Caco-2 (cell line): ENCODE measurements at regions not wholly inside any gene's neighbourhood (a gene's known extent, or its start where the extent isn't known, plus 50 kb on each side); places are given as distances from the start of the nearest gene placed in this dataset.
"Not testable (repeated sequence)": the region's sequence is repeated elsewhere in the genome, so short reads cannot be mapped to it uniquely, and the experiment has no call there.

Source experiments
- BruUV-seq: library from RNA; stranded (reverse); fragments of 400-500 nt; replicated peaks from 2 replicates; lab custom pipeline; 2021; lab: Mats Ljungman, UMichigan
- CTCF ChIA-PET: fragments of 300-600 bp; sonication (Branson Sonifier 250); formaldehyde crosslinking; loops from one replicate; lab custom pipeline; 2022; ENCODE audit warnings: antibody characterized with exemption; lab: Charles Lee
- POLR2A ChIA-PET: fragments of 300-600 bp; sonication (Branson Sonifier 250); formaldehyde crosslinking; loops from one replicate; lab custom pipeline; 2022; ENCODE audit warnings: antibody characterized with exemption; lab: Charles Lee
- DNase-seq, 2 experiments: peaks; one replicate each; pipeline versions ENCODE4 v3.0.0 to v3.0.0-alpha.2; 2020 to 2022
- H3K27me3 ChIP-seq: replicated peaks from 2 replicates; pipeline ENCODE4 v1.6.0; 2011; ENCODE audit warnings: low read length; ENCODE audit not compliant: control insufficient read depth, insufficient read depth
- H3K36me3 ChIP-seq: 2 replicates; pipeline ENCODE4 v1.5.1; 2011; ENCODE audit warnings: low read length; ENCODE audit not compliant: control insufficient read depth, insufficient read depth
- H3K4me1 ChIP-seq: fragments of 250-450 bp; sonication (Bioruptor Pico); 2 replicates; pipeline ENCODE4 v1.5.1; 2020; ENCODE audit warnings: mild to moderate bottlenecking
- H3K4me3 ChIP-seq: 2 replicates; pipeline ENCODE4 v1.5.1; 2011; ENCODE audit warnings: low read depth, mild to moderate bottlenecking, control low read depth, low read length
- H3K9me3 ChIP-seq: fragments of 250-450 bp; sonication (Bioruptor Pico); 2 replicates; pipeline ENCODE4 v1.5.1; 2020; ENCODE audit warnings: mild to moderate bottlenecking, moderate library complexity
- H3K27ac Mint-ChIP-seq: one replicate; pipeline ENCODE4 v1.8.0; 2022; ENCODE audit warnings: mixed read lengths; ENCODE audit not compliant: unreplicated experiment
- H3K27me3 Mint-ChIP-seq: one replicate; pipeline ENCODE4 v1.8.0; 2022; ENCODE audit warnings: mixed read lengths; ENCODE audit not compliant: insufficient read depth, unreplicated experiment
- H3K36me3 Mint-ChIP-seq: one replicate; pipeline ENCODE4 v1.8.0; 2022; ENCODE audit warnings: mild to moderate bottlenecking, mixed read lengths; ENCODE audit not compliant: insufficient read depth, unreplicated experiment
- H3K4me1 Mint-ChIP-seq: one replicate; pipeline ENCODE4 v1.8.0; 2022; ENCODE audit warnings: low read depth, mixed read lengths; ENCODE audit not compliant: unreplicated experiment
- H3K4me3 Mint-ChIP-seq: one replicate; pipeline ENCODE4 v1.8.0; 2022; ENCODE audit warnings: mild to moderate bottlenecking, moderate library complexity, mixed read lengths; ENCODE audit not compliant: unreplicated experiment
- H3K9me3 Mint-ChIP-seq: one replicate; pipeline ENCODE4 v1.8.0; 2022; ENCODE audit warnings: mixed read lengths; ENCODE audit not compliant: unreplicated experiment
- intact Hi-C: fragments of 100-400 bp; cut with micrococcal nuclease; formaldehyde crosslinking; loops from one replicate; pipeline ENCODE4 v1.10.0; 2022; ENCODE audit not compliant: unreplicated experiment
- TF ChIP-seq, protein P1 (sequence below), 2 experiments: fragments of 200-600 bp in 1 of 2; IDR thresholded peaks; 1 replicate in 1 of 2; 2 replicates in 1 of 2; pipeline versions ENCODE4 v1.5.1 to v1.8.0; 2011 to 2022; ENCODE audit warnings: antibody characterized with exemption in 1 of 2, control low read depth in 1 of 2, inconsistent platforms in 1 of 2, low read depth in 1 of 2, low read length in 1 of 2, mild to moderate bottlenecking in 1 of 2, moderate library complexity in 1 of 2; ENCODE audit not compliant: insufficient read depth in 1 of 2, severe bottlenecking in 1 of 2, unreplicated experiment in 1 of 2

DNA sequence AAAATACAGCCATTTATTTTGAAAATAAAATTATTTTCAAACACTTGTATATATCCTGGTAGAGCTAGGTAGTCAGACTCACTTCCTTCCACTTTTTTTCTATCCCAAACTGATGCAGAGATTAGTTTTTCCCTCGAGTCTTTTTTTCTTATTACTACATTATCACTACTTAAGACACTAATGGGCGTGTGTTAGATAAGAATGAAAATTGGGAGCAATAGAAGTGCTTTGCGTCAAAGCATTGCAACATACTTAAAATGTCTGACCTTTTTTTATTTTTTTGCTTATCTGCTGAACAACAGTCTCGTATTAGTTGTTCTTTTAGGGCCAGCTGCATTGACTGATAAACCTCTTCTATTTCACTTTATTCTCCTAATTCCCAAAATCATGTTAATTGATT lies 1278.7 kb downstream of the CDH12 start:
- no peaks in the 10 kb centered on the region for H3K36me3 ChIP-seq
- Mint-ChIP-seq H3K9me3 (no peaks in the 10 kb centered on the region), H3K27ac (no peak overlapping the region), H3K4me3 (no peak overlapping the region), H3K36me3 (no peaks in the 10 kb centered on the region), H3K4me1 (no peaks in the 10 kb centered on the region), H3K27me3 (no peaks in the 10 kb centered on the region)
- no TSS peak for BruUV-seq
- CTCF ChIA-PET: no interaction called here
- H3K4me3 ChIP-seq: no peak overlapping the region
- DNase-seq: no peak
- no peaks in the 10 kb centered on the region for H3K9me3 ChIP-seq
- TF ChIP-seq, protein P1, sequence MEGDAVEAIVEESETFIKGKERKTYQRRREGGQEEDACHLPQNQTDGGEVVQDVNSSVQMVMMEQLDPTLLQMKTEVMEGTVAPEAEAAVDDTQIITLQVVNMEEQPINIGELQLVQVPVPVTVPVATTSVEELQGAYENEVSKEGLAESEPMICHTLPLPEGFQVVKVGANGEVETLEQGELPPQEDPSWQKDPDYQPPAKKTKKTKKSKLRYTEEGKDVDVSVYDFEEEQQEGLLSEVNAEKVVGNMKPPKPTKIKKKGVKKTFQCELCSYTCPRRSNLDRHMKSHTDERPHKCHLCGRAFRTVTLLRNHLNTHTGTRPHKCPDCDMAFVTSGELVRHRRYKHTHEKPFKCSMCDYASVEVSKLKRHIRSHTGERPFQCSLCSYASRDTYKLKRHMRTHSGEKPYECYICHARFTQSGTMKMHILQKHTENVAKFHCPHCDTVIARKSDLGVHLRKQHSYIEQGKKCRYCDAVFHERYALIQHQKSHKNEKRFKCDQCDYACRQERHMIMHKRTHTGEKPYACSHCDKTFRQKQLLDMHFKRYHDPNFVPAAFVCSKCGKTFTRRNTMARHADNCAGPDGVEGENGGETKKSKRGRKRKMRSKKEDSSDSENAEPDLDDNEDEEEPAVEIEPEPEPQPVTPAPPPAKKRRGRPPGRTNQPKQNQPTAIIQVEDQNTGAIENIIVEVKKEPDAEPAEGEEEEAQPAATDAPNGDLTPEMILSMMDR (IDR thresholded peaks at IDR 0.05; ENCODE audit: insufficient read depth in 1 of 2, low read depth in 1 of 2, low read length in 1 of 2, severe bottlenecking in 1 of 2, unreplicated experiment in 1 of 2): no peak
- H3K27me3 ChIP-seq: no peaks in the 10 kb centered on the region
- no peaks in the 10 kb centered on the region for H3K4me1 ChIP-seq
- intact Hi-C loops: no loop called here
- POLR2A ChIA-PET: no interaction called here

DNA sequence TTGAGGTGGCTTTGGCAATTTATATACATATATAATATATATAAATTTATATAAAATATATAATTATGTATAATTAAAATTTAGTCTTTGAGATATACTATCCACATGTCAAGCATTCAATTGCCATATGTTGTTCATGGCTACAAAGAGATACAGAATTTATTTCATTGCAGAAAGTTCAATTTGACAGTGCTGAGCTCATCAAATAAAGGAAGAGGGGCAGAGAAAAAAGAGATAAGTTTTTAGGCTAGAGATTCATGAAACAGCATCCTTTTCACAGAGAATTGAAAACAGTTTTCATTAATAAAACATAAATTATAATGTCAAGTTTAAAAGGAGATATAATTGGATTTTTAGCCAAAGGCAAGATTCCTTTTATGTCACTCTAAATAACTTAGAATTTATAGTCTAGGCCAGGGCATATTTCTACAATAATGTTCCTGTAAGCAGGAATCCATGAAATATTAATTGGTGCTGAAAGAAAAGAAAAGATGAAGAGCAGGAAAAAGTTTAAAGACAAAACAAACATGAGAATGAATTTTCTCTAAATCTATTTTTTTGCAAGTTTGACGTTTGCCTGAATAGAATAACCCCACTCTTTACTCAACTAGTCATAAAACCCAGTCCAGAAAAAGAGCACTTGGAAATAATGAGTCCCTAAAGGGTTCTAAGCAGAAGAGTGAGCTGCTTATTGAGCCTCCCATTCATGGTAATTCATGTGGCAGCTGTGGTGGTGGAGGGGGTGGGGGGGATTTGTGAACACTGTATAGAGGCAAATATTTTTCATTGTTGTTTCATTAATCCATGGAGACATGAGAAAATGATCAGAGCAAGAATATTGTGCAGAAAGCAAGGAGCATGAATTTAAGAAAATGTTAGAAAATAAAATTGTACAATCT lies 1279.5 kb downstream of the CDH12 start:
- H3K27ac Mint-ChIP-seq: no peak overlapping the region
- no peaks in the 10 kb centered on the region for H3K27me3 Mint-ChIP-seq
- Histone ChIP-seq H3K27me3 (no peaks in the 10 kb centered on the region), H3K4me1 (no peaks in the 10 kb centered on the region), H3K4me3 (no peak overlapping the region), H3K36me3 (no peaks in the 10 kb centered on the region), H3K9me3 (no peaks in the 10 kb centered on the region)
- POLR2A ChIA-PET: no interaction called here
- TF ChIP-seq, protein P1 (IDR thresholded peaks at IDR 0.05; ENCODE audit: insufficient read depth in 1 of 2, low read depth in 1 of 2, low read length in 1 of 2, severe bottlenecking in 1 of 2, unreplicated experiment in 1 of 2): no peak
- no peaks in the 10 kb centered on the region for H3K36me3 Mint-ChIP-seq
- no peaks in the 10 kb centered on the region for H3K4me1 Mint-ChIP-seq
- H3K4me3 Mint-ChIP-seq: no peak overlapping the region
- intact Hi-C loops: no loop called here
- H3K9me3 Mint-ChIP-seq: no peaks in the 10 kb centered on the region
- BruUV-seq: no TSS peak
- no peak for DNase-seq
- CTCF ChIA-PET: no interaction called here

DNA sequence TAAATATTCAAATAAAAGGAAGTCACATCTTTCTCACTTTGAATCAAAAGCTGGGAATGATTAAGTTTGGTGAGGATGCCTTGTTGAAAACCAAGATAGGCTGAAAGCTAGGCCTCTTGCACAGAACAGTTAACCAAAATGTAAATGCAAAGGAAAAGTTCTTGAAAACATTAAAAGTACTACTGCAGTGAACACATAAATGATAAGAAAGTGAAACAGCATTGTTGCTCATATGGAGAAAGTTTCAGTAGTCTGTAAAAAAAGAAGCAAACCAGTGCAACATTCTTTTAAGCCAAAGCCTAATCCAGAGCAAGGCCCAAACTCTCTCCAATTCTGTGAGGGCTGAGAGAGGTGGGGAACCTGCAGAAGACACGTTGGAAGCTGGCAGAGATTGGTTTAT lies 1281.9 kb downstream of the CDH12 start:
- H3K4me1 ChIP-seq, H3K9me3 Mint-ChIP-seq, H3K4me3 ChIP-seq, H3K27me3 Mint-ChIP-seq, H3K4me3 Mint-ChIP-seq, intact Hi-C loops, CTCF ChIA-PET, H3K9me3 ChIP-seq, H3K36me3 ChIP-seq, H3K4me1 Mint-ChIP-seq, H3K27ac Mint-ChIP-seq, BruUV-seq, POLR2A ChIA-PET, H3K36me3 Mint-ChIP-seq, H3K27me3 ChIP-seq, DNase-seq: not testable (repeated sequence)

DNA sequence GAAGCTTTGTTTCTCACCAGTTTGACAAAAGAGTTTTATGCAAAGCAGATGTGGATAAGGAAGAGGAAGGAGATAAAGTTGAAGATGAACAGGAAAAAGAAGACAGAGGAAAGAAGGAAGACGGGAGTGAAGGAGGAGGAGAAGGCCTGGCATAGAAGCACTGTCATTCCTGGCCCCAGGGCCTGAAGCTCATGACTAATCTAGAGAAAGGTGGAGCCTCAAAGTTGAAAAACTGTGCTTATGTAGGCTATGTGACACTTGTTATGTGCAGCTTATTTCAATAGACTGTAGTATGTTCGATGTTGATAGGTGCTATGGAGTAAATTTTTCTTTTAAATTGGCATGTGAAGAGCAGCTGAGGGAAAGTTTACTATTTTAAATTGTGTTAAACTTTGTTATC lies 1294.0 kb downstream of the CDH12 start:
- H3K27me3 Mint-ChIP-seq, CTCF ChIA-PET, H3K36me3 Mint-ChIP-seq: not testable (repeated sequence)

DNA sequence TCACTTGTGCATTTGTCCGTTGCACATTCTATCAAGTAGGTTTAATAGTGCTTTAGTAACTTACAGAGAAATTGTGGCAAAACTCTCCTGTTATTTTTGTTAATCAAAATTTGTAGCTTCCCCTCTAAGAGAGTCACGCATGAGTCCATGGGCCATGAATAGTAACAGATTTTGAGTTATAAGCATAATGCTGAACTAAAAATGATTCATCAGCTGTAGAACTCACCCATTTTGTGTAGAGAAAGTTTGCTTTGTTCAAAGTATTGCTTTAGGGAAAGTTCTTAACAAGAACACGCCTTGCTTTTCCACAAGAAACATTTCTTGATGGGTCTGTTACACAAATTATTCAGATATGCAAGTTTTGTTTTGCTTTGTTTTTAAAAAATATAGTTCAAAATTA lies 1300.9 kb downstream of the CDH12 start:
- DNase-seq, H3K4me3 Mint-ChIP-seq, H3K4me1 ChIP-seq, H3K4me1 Mint-ChIP-seq, H3K27me3 ChIP-seq, H3K4me3 ChIP-seq, BruUV-seq, POLR2A ChIA-PET, H3K36me3 Mint-ChIP-seq, H3K36me3 ChIP-seq, H3K9me3 ChIP-seq, H3K27me3 Mint-ChIP-seq, H3K9me3 Mint-ChIP-seq, H3K27ac Mint-ChIP-seq, CTCF ChIA-PET, intact Hi-C loops: not testable (repeated sequence)

More for the DNA sequence above, 1294.0 kb downstream of the CDH12 start:
- H3K4me1 Mint-ChIP-seq, intact Hi-C loops, POLR2A ChIA-PET, DNase-seq, H3K9me3 ChIP-seq, H3K4me3 ChIP-seq, H3K4me3 Mint-ChIP-seq, H3K9me3 Mint-ChIP-seq, H3K27ac Mint-ChIP-seq, H3K36me3 ChIP-seq, H3K27me3 ChIP-seq, BruUV-seq, H3K4me1 ChIP-seq: not testable (repeated sequence)
